ENCODE measurements at regions not wholly inside any gene's neighbourhood (a gene's known extent, or its start where the extent isn't known, plus 50 kb on each side); places are given as distances from the start of the nearest gene placed in this dataset.

DNA sequence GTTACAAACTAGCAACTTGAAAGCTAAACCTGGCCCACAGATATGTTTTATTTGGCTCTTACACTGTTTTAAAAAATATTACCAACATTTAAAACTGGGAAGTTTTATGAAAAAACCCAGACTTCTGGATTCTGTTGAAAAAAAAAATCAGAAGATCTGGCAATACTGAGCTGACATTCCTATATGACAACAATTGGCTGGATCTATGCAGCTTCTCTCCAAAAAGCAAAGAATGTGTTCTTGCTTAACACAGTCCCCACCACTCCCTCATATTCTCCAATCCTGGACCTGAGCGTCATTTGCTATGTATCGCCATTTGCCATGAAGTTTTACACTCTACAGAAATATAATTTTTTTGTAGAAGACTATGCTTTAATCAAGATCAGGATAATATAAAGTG, 859.6 kb downstream of the LTN1 start:
- TF ChIP-seq, protein P1, sequence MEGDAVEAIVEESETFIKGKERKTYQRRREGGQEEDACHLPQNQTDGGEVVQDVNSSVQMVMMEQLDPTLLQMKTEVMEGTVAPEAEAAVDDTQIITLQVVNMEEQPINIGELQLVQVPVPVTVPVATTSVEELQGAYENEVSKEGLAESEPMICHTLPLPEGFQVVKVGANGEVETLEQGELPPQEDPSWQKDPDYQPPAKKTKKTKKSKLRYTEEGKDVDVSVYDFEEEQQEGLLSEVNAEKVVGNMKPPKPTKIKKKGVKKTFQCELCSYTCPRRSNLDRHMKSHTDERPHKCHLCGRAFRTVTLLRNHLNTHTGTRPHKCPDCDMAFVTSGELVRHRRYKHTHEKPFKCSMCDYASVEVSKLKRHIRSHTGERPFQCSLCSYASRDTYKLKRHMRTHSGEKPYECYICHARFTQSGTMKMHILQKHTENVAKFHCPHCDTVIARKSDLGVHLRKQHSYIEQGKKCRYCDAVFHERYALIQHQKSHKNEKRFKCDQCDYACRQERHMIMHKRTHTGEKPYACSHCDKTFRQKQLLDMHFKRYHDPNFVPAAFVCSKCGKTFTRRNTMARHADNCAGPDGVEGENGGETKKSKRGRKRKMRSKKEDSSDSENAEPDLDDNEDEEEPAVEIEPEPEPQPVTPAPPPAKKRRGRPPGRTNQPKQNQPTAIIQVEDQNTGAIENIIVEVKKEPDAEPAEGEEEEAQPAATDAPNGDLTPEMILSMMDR (IDR thresholded peaks at IDR 0.05; ENCODE audit: poor library complexity) = no peak
- TF ChIP-seq EZH2 (IDR thresholded peaks at IDR 0.05; ENCODE audit: borderline replicate concordance) = no peak
- TF ChIP-seq EZH2phosphoT487 (IDR thresholded peaks at IDR 0.05; ENCODE audit: low read depth, severe bottlenecking, unreplicated experiment) = no peak
